Loucy (cell line): ENCODE measurements at regions not wholly inside any gene's neighbourhood (a gene's known extent, or its start where the extent isn't known, plus 50 kb on each side); places are given as distances from the start of the nearest gene placed in this dataset.

Source experiments
- CTCF ChIP-seq: fragments of 200-600 bp; sonication (generic); conservative IDR thresholded peaks from 2 replicates; pipeline ENCODE4 v1.5.1; 2014; ENCODE audit warnings: mild to moderate bottlenecking, antibody characterized with exemption, low read length
- EZH2phosphoT487 ChIP-seq: fragments of 200-600 bp; IDR thresholded peaks from 2 replicates; pipeline ENCODE4 v1.6.1; 2018; ENCODE audit warnings: antibody characterized with exemption, mild to moderate bottlenecking, moderate library complexity, borderline replicate concordance

- TF ChIP-seq EZH2phosphoT487 (no peak), CTCF (no peak)
Observed at GRCh38 chr4:100826808-100827548, 309.2 kb upstream of the EMCN start.
